ENCODE measurements at regions not wholly inside any gene's neighbourhood (a gene's known extent, or its start where the extent isn't known, plus 50 kb on each side); places are given as distances from the start of the nearest gene placed in this dataset.

- TF ChIP-seq, protein P1, sequence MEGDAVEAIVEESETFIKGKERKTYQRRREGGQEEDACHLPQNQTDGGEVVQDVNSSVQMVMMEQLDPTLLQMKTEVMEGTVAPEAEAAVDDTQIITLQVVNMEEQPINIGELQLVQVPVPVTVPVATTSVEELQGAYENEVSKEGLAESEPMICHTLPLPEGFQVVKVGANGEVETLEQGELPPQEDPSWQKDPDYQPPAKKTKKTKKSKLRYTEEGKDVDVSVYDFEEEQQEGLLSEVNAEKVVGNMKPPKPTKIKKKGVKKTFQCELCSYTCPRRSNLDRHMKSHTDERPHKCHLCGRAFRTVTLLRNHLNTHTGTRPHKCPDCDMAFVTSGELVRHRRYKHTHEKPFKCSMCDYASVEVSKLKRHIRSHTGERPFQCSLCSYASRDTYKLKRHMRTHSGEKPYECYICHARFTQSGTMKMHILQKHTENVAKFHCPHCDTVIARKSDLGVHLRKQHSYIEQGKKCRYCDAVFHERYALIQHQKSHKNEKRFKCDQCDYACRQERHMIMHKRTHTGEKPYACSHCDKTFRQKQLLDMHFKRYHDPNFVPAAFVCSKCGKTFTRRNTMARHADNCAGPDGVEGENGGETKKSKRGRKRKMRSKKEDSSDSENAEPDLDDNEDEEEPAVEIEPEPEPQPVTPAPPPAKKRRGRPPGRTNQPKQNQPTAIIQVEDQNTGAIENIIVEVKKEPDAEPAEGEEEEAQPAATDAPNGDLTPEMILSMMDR (IDR thresholded peaks at IDR 0.05): no peak
- no peak for TF ChIP-seq POLR2A (IDR thresholded peaks at IDR 0.05)
Measured at GRCh38 chr2:234289834-234290590, 206.9 kb downstream of the ARL4C start.

All from thyroid gland (tissue), 4 donors.